IMR-90 (cell line): ENCODE measurements at regions not wholly inside any gene's neighbourhood (a gene's known extent, or its start where the extent isn't known, plus 50 kb on each side); places are given as distances from the start of the nearest gene placed in this dataset.

ENCODE experiments used
- ATAC-seq: fragments of 200-7000 bp; cut with Tn5 transposase; 2 replicates; pipeline ENCODE4 v1.9.1; 2020; ENCODE audit warnings: low read depth, mild to moderate bottlenecking, moderate library complexity
- BruUV-seq: library from RNA; stranded (reverse); fragments of 400-500 nt; replicated peaks from 2 replicates; lab custom pipeline; 2021; lab: Mats Ljungman, UMichigan
- CTCF ChIA-PET: fragments of 300-600 bp; formaldehyde crosslinking; extraction: SDS; loops from one replicate; lab custom pipeline; 2021; ENCODE audit warnings: antibody characterized with exemption; lab: Yijun Ruan, JAX
- POLR2A ChIA-PET: fragments of 300-600 bp; sonication (Branson Sonifier 250); formaldehyde crosslinking; loops from one replicate; lab custom pipeline; 2022; ENCODE audit warnings: antibody characterized with exemption; ENCODE audit not compliant: unreplicated experiment; lab: Charles Lee
- DNase-seq: peaks from one replicate; pipeline ENCODE4 v3.0.0; 2013
- H2AFZ ChIP-seq: replicated peaks from 2 replicates; pipeline ENCODE3; 2013; ENCODE audit warnings: low read length, mild to moderate bottlenecking; ENCODE audit not compliant: poor library complexity
- H2AK5ac ChIP-seq: 2 replicates; pipeline ENCODE4 v1.6.1; 2013; ENCODE audit warnings: low read depth, low read length, inconsistent platforms
- H2AK9ac ChIP-seq: replicated peaks from 2 replicates; pipeline ENCODE3; 2013; ENCODE audit warnings: mild to moderate bottlenecking, low read depth, low read length, moderate library complexity; ENCODE audit not compliant: poor library complexity
- H2BK120ac ChIP-seq: 2 replicates; pipeline ENCODE4 v1.6.1; 2013; ENCODE audit warnings: low read depth, low read length, inconsistent platforms
- H2BK15ac ChIP-seq: 3 replicates; pipeline ENCODE4 v1.6.1; 2013; ENCODE audit warnings: low read depth, low read length, inconsistent platforms
- H2BK20ac ChIP-seq: 2 replicates; pipeline ENCODE4 v1.6.1; 2013; ENCODE audit warnings: low read depth, mild to moderate bottlenecking, inconsistent platforms, low read length, moderate library complexity
- H2BK5ac ChIP-seq: 2 replicates; pipeline ENCODE4 v1.6.1; 2013; ENCODE audit warnings: mild to moderate bottlenecking, low read depth, low read length, inconsistent platforms; ENCODE audit not compliant: poor library complexity, severe bottlenecking
- H3K14ac ChIP-seq: replicated peaks from 2 replicates; pipeline ENCODE4 v1.6.1; 2013; ENCODE audit warnings: low read depth, low read length, inconsistent platforms
- H3K18ac ChIP-seq: 2 replicates; pipeline ENCODE4 v1.6.1; 2013; ENCODE audit warnings: low read depth, low read length, control low read depth
- H3K23ac ChIP-seq: 2 replicates; pipeline ENCODE4 v1.6.1; 2013; ENCODE audit warnings: low read depth, low read length, inconsistent platforms
- H3K27ac ChIP-seq: 2 replicates; pipeline ENCODE4 v1.5.1; 2013; ENCODE audit warnings: mild to moderate bottlenecking, control low read depth, low read length; ENCODE audit not compliant: insufficient read depth
- H3K27me3 ChIP-seq: 2 replicates; pipeline ENCODE4 v1.6.1; 2013; ENCODE audit warnings: low read length; ENCODE audit not compliant: control insufficient read depth, insufficient read depth
- H3K36me3 ChIP-seq: 2 replicates; pipeline ENCODE4 v1.6.1; 2013; ENCODE audit warnings: low read length, mixed read lengths; ENCODE audit not compliant: control insufficient read depth, insufficient read depth
- H3K4ac ChIP-seq: 2 replicates; pipeline ENCODE4 v1.6.1; 2013; ENCODE audit warnings: low read depth, low read length, inconsistent platforms
- H3K4me1 ChIP-seq: 2 replicates; pipeline ENCODE4 v1.6.1; 2013; ENCODE audit warnings: low read length, mixed read lengths; ENCODE audit not compliant: control insufficient read depth, insufficient read depth
- H3K4me2 ChIP-seq: 2 replicates; pipeline ENCODE4 v1.6.1; 2013; ENCODE audit warnings: low read depth, mild to moderate bottlenecking, control low read depth, low read length, moderate library complexity
- H3K4me3 ChIP-seq: 2 replicates; pipeline ENCODE4 v1.5.1; 2013; ENCODE audit warnings: low read depth, mild to moderate bottlenecking, control low read depth, low read length, moderate library complexity; ENCODE audit not compliant: insufficient read depth
- H3K56ac ChIP-seq: 2 replicates; pipeline ENCODE4 v1.6.1; 2013; ENCODE audit warnings: low read length, inconsistent platforms; ENCODE audit not compliant: insufficient read depth; ENCODE audit errors: extremely low read depth
- H3K79me1 ChIP-seq, 2 experiments: 2 replicates each; pipeline ENCODE4 v1.6.1; 2013; ENCODE audit warnings: low read length in 2 of 2, inconsistent platforms in 1 of 2, low read depth in 1 of 2
- H3K9ac ChIP-seq: 2 replicates; pipeline ENCODE4 v1.6.1; 2013; ENCODE audit warnings: low read depth, low read length, control low read depth
- H3K9me1 ChIP-seq: 2 replicates; pipeline ENCODE4 v1.6.1; 2013; ENCODE audit warnings: low read length, inconsistent platforms; ENCODE audit not compliant: insufficient read depth
- H3K9me3 ChIP-seq: 2 replicates; pipeline ENCODE4 v1.6.1; 2013; ENCODE audit warnings: low read length; ENCODE audit not compliant: control insufficient read depth, insufficient read depth
- H4K20me1 ChIP-seq: 2 replicates; pipeline ENCODE4 v1.6.1; 2013; ENCODE audit warnings: low read length, inconsistent platforms; ENCODE audit not compliant: insufficient read depth
- H4K5ac ChIP-seq: 2 replicates; pipeline ENCODE4 v1.6.1; 2013; ENCODE audit warnings: mild to moderate bottlenecking, low read depth, low read length, control low read depth
- H4K8ac ChIP-seq, 2 experiments: 2 replicates each; pipeline ENCODE4 v1.6.1; 2013; ENCODE audit warnings: low read depth in 2 of 2, low read length in 2 of 2, control low read depth in 1 of 2, inconsistent platforms in 1 of 2
- H4K91ac ChIP-seq: 2 replicates; pipeline ENCODE4 v1.6.1; 2013; ENCODE audit warnings: low read depth, low read length, inconsistent platforms; ENCODE audit not compliant: insufficient read depth
- BHLHE40 ChIP-seq: fragments of 150-350 bp; IDR thresholded peaks from 2 replicates; pipeline ENCODE4 v1.6.1; 2016; ENCODE audit warnings: mild to moderate bottlenecking, low read depth, low read length
- CEBPB ChIP-seq: IDR thresholded peaks from 2 replicates; pipeline ENCODE4 v1.6.1; 2012; ENCODE audit warnings: low read depth, low read length, improper control_type of control experiment
- FOS ChIP-seq: fragments of 150-350 bp; IDR thresholded peaks from 2 replicates; pipeline ENCODE4 v1.6.1; 2016; ENCODE audit warnings: low read depth, low read length
- MAFK ChIP-seq: IDR thresholded peaks from 2 replicates; pipeline ENCODE4 v1.6.1; 2012; ENCODE audit warnings: low read depth, low read length, improper control_type of control experiment
- RFX5 ChIP-seq: IDR thresholded peaks from 2 replicates; pipeline ENCODE4 v1.8.0; 2012; ENCODE audit warnings: low read depth, mild to moderate bottlenecking, low read length, moderate library complexity
- dilution Hi-C: fragments of 300-500 bp; cut with HindIII; formaldehyde crosslinking; loops from one replicate; pipeline ENCODE4 v1.14.3; 2018; ENCODE audit warnings: low sequenced_read_pairs; ENCODE audit not compliant: unreplicated experiment
- in situ Hi-C: fragments of 300-500 bp; cut with MboI; formaldehyde crosslinking; loops from 3 replicates; pipeline ENCODE4 v1.14.3; 2019; ENCODE audit warnings: low sequenced_read_pairs, inconsistent platforms, mixed read lengths
- intact Hi-C: fragments of 100-400 bp; cut with micrococcal nuclease; formaldehyde crosslinking; loops from 2 replicates; pipeline ENCODE4 v1.10.0; 2022

DNA sequence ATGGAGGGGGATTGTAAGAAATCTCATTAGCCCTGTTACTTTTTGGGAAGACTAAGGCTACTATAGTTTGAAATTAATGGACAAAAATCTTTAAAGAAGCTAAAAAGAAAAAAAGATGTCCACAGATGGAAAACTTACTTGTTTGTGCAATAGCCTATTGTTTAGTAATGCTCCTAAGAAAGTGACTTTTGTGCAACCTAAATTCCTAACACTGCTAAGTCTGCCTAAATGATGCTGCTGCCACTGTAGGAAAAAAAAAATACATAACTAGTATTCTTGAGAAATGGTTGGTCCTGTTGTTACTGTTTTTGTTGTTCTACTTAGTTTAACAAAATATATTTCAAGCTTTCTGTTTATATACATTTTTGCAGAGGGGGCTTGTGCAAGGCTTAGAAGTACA is 108.2 kb upstream of the NR3C1 start:
- H4K8ac ChIP-seq, result no peak overlapping the region
- H3K9me1 ChIP-seq, result peaks cover 7% of the 10 kb centered on the region
- H3K23ac ChIP-seq, result no peak overlapping the region
- no peaks in the 10 kb centered on the region for H4K20me1 ChIP-seq
- H3K4me3 ChIP-seq, result no peak overlapping the region
- H3K79me1 ChIP-seq, result no peaks in the 10 kb centered on the region
- ChIA-PET CTCF (interaction anchor here (0.7 to 1.1 kb wide), 2 partner anchors 28 to 100 kb away, joined by 3 read pairs; no protein-coding TSS in a partner anchor), POLR2A (interaction anchor here (0.6 kb wide), 1 partner anchor 28 kb away, joined by 3 read pairs; no protein-coding TSS in a partner anchor)
- no peak overlapping the region for H3K4me2 ChIP-seq
- H4K91ac ChIP-seq, result no peak overlapping the region
- no peak overlapping the region for H2BK5ac ChIP-seq
- BruUV-seq, result no TSS peak
- no peaks in the 10 kb centered on the region for H3K27me3 ChIP-seq
- intact Hi-C loops (no loop called here), dilution Hi-C loops (no loop called here), in situ Hi-C loops (no loop called here)
- no peak overlapping the region for H3K27ac ChIP-seq
- H2AFZ ChIP-seq, result no peak overlapping the region
- H3K4ac ChIP-seq, result no peak overlapping the region
- H2AK5ac ChIP-seq, result no peak overlapping the region
- TF ChIP-seq FOS (no peak), CEBPB (no peak), BHLHE40 (no peak), MAFK (no peak), RFX5 (no peak)
- H2AK9ac ChIP-seq, result no peak overlapping the region
- ATAC-seq (no peak), DNase-seq (no peak)
- no peaks in the 10 kb centered on the region for H3K36me3 ChIP-seq
- H4K5ac ChIP-seq, result no peak overlapping the region
- H3K56ac ChIP-seq, result no peak overlapping the region
- no peaks in the 10 kb centered on the region for H3K9me3 ChIP-seq
- no peak overlapping the region for H2BK20ac ChIP-seq
- peaks cover 8% of the 10 kb centered on the region for H3K4me1 ChIP-seq
- H3K14ac ChIP-seq, result no peak overlapping the region
- H2BK120ac ChIP-seq, result no peak overlapping the region
- no peak overlapping the region for H2BK15ac ChIP-seq
- no peak overlapping the region for H3K9ac ChIP-seq
- H3K18ac ChIP-seq, result no peak overlapping the region
